SHP77 (cell line): ENCODE measurements at regions not wholly inside any gene's neighbourhood (a gene's known extent, or its start where the extent isn't known, plus 50 kb on each side); places are given as distances from the start of the nearest gene placed in this dataset.
"Not testable (repeated sequence)": the region's sequence is repeated elsewhere in the genome, so short reads cannot be mapped to it uniquely, and the experiment has no call there.

Experiments used
- DNase-seq, 2 experiments: peaks; one replicate each; lab custom pipeline; 2025; lab: John Stamatoyannopoulos, UW

- DNase-seq: not testable (repeated sequence)
Measured at GRCh38 chr18:14991934-14992445, 244.0 kb downstream of the ANKRD30B start.

GRCh38 chr18:14992758-14993157, 244.8 kb downstream of the ANKRD30B start:
- DNase-seq: not testable (repeated sequence)

- not testable (repeated sequence) for DNase-seq
Measured at GRCh38 chr18:14995023-14995422, 247.1 kb downstream of the ANKRD30B start.

- DNase-seq: no peak
Measured at GRCh38 chr18:14997357-14997756, 249.4 kb downstream of the ANKRD30B start.

GRCh38 chr18:14997899-14998298, 249.9 kb downstream of the ANKRD30B start:
- not testable (repeated sequence) for DNase-seq

- not testable (repeated sequence) for DNase-seq
Measured at GRCh38 chr18:14998360-14999042, 250.5 kb downstream of the ANKRD30B start.

- no peak for DNase-seq
Measured at GRCh38 chr18:14999085-14999975, 251.4 kb downstream of the ANKRD30B start.

- DNase-seq: not testable (repeated sequence)
Measured at GRCh38 chr18:15000119-15001037, 252.4 kb downstream of the ANKRD30B start.

- not testable (repeated sequence) for DNase-seq
Measured at GRCh38 chr18:15001038-15001794, 253.2 kb downstream of the ANKRD30B start.

GRCh38 chr18:15001795-15002107, 253.8 kb downstream of the ANKRD30B start:
- DNase-seq: not testable (repeated sequence)

- not testable (repeated sequence) for DNase-seq
Measured at GRCh38 chr18:15002765-15003164, 254.8 kb downstream of the ANKRD30B start.

GRCh38 chr18:15003231-15003630, 255.3 kb downstream of the ANKRD30B start:
- not testable (repeated sequence) for DNase-seq

GRCh38 chr18:15003636-15004269, 255.8 kb downstream of the ANKRD30B start:
- not testable (repeated sequence) for DNase-seq

- not testable (repeated sequence) for DNase-seq
Measured at GRCh38 chr18:15004270-15004973, 256.4 kb downstream of the ANKRD30B start.

GRCh38 chr18:15005313-15006130, 257.6 kb downstream of the ANKRD30B start:
- no peak for DNase-seq

GRCh38 chr18:15006616-15007015, 258.6 kb downstream of the ANKRD30B start:
- not testable (repeated sequence) for DNase-seq

- DNase-seq: not testable (repeated sequence)
Measured at GRCh38 chr18:15026041-15026440, 278.1 kb downstream of the ANKRD30B start.

GRCh38 chr18:15028037-15028436, 280.1 kb downstream of the ANKRD30B start:
- DNase-seq: not testable (repeated sequence)
